Nephron (organoid): ENCODE measurements at regions not wholly inside any gene's neighbourhood (a gene's known extent, or its start where the extent isn't known, plus 50 kb on each side); places are given as distances from the start of the nearest gene placed in this dataset.

Experiments used
- H3K27ac Mint-ChIP-seq, 3 experiments: 2 replicates each; pipeline ENCODE4 v1.8.0; 2020; ENCODE audit warnings: mixed read lengths in 3 of 3, mild to moderate bottlenecking in 2 of 3, moderate library complexity in 1 of 3
- H3K27me3 Mint-ChIP-seq: 2 replicates; pipeline ENCODE4 v1.8.0; 2021; ENCODE audit warnings: low read depth, mild to moderate bottlenecking, moderate library complexity, mixed read lengths
- H3K36me3 Mint-ChIP-seq: 2 replicates; pipeline ENCODE4 v1.8.0; 2020; ENCODE audit warnings: low read depth, mixed read lengths
- H3K4me1 Mint-ChIP-seq: 2 replicates; pipeline ENCODE4 v1.8.0; 2020; ENCODE audit warnings: mixed read lengths
- H3K4me3 Mint-ChIP-seq, 3 experiments: 2 replicates each; pipeline ENCODE4 v1.8.0; 2020; ENCODE audit warnings: mild to moderate bottlenecking in 3 of 3, mixed read lengths in 3 of 3, moderate library complexity in 2 of 3
- H3K9me3 Mint-ChIP-seq: 2 replicates; pipeline ENCODE4 v1.8.0; 2020; ENCODE audit warnings: mixed read lengths
- CTCF ChIP-seq, 3 experiments: fragments of 200-600 bp; sonication (generic); IDR thresholded peaks; one replicate each; pipeline ENCODE4 v1.5.0; 2021; ENCODE audit warnings: antibody characterized with exemption in 3 of 3; ENCODE audit not compliant: unreplicated experiment in 3 of 3

- no peaks in the 10 kb centered on the region for H3K27me3 Mint-ChIP-seq
- H3K36me3 Mint-ChIP-seq, result peaks cover 4% of the 10 kb centered on the region
- H3K9me3 Mint-ChIP-seq, result peaks cover 3% of the 10 kb centered on the region
- H3K27ac Mint-ChIP-seq, result no peak overlapping the region
- no peak overlapping the region for H3K4me3 Mint-ChIP-seq
- no peak for TF ChIP-seq CTCF (IDR thresholded peaks at IDR 0.05; ENCODE audit: unreplicated experiment in 3 of 3)
- peaks cover 5% of the 10 kb centered on the region for H3K4me1 Mint-ChIP-seq
These were observed 281.1 kb downstream of the GALR1 start for GRCh38 chr18:77530732-77531131.

- no peak overlapping the region for H3K4me3 Mint-ChIP-seq
- H3K36me3 Mint-ChIP-seq, result no peaks in the 10 kb centered on the region
- H3K9me3 Mint-ChIP-seq, result peaks cover 15% of the 10 kb centered on the region
- H3K4me1 Mint-ChIP-seq, result no peaks in the 10 kb centered on the region
- H3K27me3 Mint-ChIP-seq, result no peaks in the 10 kb centered on the region
- no peak overlapping the region for H3K27ac Mint-ChIP-seq
- TF ChIP-seq CTCF (IDR thresholded peaks at IDR 0.05; ENCODE audit: unreplicated experiment in 3 of 3), result no peak
These were observed 290.2 kb downstream of the GALR1 start for GRCh38 chr18:77539860-77540259.

- no peak for TF ChIP-seq CTCF (IDR thresholded peaks at IDR 0.05; ENCODE audit: unreplicated experiment in 3 of 3)
- Mint-ChIP-seq H3K9me3 (peaks cover 1% of the 10 kb centered on the region), H3K27me3 (peaks cover 8% of the 10 kb centered on the region), H3K27ac (no peak overlapping the region), H3K4me1 (peaks cover 13% of the 10 kb centered on the region), H3K4me3 (no peak overlapping the region), H3K36me3 (no peaks in the 10 kb centered on the region)
These were observed 295.1 kb downstream of the GALR1 start for GRCh38 chr18:77544792-77545191.

- Mint-ChIP-seq H3K27me3 (peaks cover 15% of the 10 kb centered on the region), H3K4me1 (peaks cover 28% of the 10 kb centered on the region), H3K9me3 (no peaks in the 10 kb centered on the region), H3K4me3 (no peak overlapping the region), H3K27ac (no peak overlapping the region), H3K36me3 (no peaks in the 10 kb centered on the region)
- no peak for TF ChIP-seq CTCF (IDR thresholded peaks at IDR 0.05; ENCODE audit: unreplicated experiment in 3 of 3)
These were observed 298.1 kb downstream of the GALR1 start for GRCh38 chr18:77547757-77548156.

GRCh38 chr18:77548790-77549420, 299.3 kb downstream of the GALR1 start:
- peaks cover 15% of the 10 kb centered on the region for H3K27me3 Mint-ChIP-seq
- no peak for TF ChIP-seq CTCF (IDR thresholded peaks at IDR 0.05; ENCODE audit: unreplicated experiment in 3 of 3)
- H3K4me1 Mint-ChIP-seq, result peaks cover 28% of the 10 kb centered on the region
- H3K9me3 Mint-ChIP-seq, result no peaks in the 10 kb centered on the region
- no peak overlapping the region for H3K27ac Mint-ChIP-seq
- H3K4me3 Mint-ChIP-seq, result no peak overlapping the region
- H3K36me3 Mint-ChIP-seq, result no peaks in the 10 kb centered on the region

GRCh38 chr18:77550625-77551024, 301.0 kb downstream of the GALR1 start:
- Mint-ChIP-seq H3K36me3 (no peaks in the 10 kb centered on the region), H3K27me3 (peaks cover 15% of the 10 kb centered on the region), H3K27ac (no peak overlapping the region), H3K4me3 (no peak overlapping the region), H3K9me3 (no peaks in the 10 kb centered on the region), H3K4me1 (peaks cover 28% of the 10 kb centered on the region)
- no peak for TF ChIP-seq CTCF (IDR thresholded peaks at IDR 0.05; ENCODE audit: unreplicated experiment in 3 of 3)
